K562 (cell line): ENCODE measurements at regions not wholly inside any gene's neighbourhood (a gene's known extent, or its start where the extent isn't known, plus 50 kb on each side); places are given as distances from the start of the nearest gene placed in this dataset.

ENCODE experiments used
- CEBPB ChIP-seq: fragments of 450-650 bp; IDR thresholded peaks from 2 replicates; pipeline ENCODE4 v1.6.1; 2016; ENCODE audit warnings: missing genetic modification characterization, missing compliant biosample characterization
- E2F4 ChIP-seq: sonication (generic); formaldehyde crosslinking; IDR thresholded peaks from 2 replicates; pipeline ENCODE4 v1.8.0; 2022; ENCODE audit warnings: mild to moderate bottlenecking, low read depth, missing genetic modification reagents
- E2F5 ChIP-seq: sonication (generic); formaldehyde crosslinking; IDR thresholded peaks from 2 replicates; pipeline ENCODE4 v1.8.0; 2022; ENCODE audit warnings: mild to moderate bottlenecking, missing genetic modification reagents
- FOXM1 ChIP-seq, 2 experiments: fragments of 450-650 bp in 1 of 2; sonication (generic) in 1 of 2; formaldehyde crosslinking in 1 of 2; IDR thresholded peaks; 2 replicates each; pipeline versions ENCODE4 v1.6.1 to v1.9.0; 2017 to 2022; ENCODE audit warnings: low read depth in 2 of 2, mild to moderate bottlenecking in 2 of 2, missing genetic modification reagents in 1 of 2, moderate library complexity in 1 of 2
- MXD1 ChIP-seq: fragments of 250-450 bp; sonication (Bioruptor Pico); IDR thresholded peaks from 2 replicates; pipeline ENCODE4 v1.8.0; 2021; ENCODE audit warnings: borderline replicate concordance, mild to moderate bottlenecking, moderate library complexity; ENCODE audit not compliant: poor library complexity, severe bottlenecking
- POLR2AphosphoS2 ChIP-seq: IDR thresholded peaks from 2 replicates; pipeline ENCODE4 v1.6.1; 2012; ENCODE audit warnings: low read length, improper control_type of control experiment
- RAD21 ChIP-seq, 2 experiments: fragments of 250-450 bp in 1 of 2; fragments of 450-650 bp in 1 of 2; sonication (Bioruptor Pico) in 1 of 2; formaldehyde crosslinking in 1 of 2; IDR thresholded peaks in 1 of 2; conservative IDR thresholded peaks in 1 of 2; 2 replicates each; pipeline versions ENCODE4 v1.4.0 to v1.8.0; 2020 to 2022; ENCODE audit warnings: mild to moderate bottlenecking in 2 of 2, moderate library complexity in 1 of 2
- ZBTB43 ChIP-seq: sonication (generic); formaldehyde crosslinking; IDR thresholded peaks from 2 replicates; pipeline ENCODE4 v1.8.0; 2023; ENCODE audit warnings: mild to moderate bottlenecking, missing genetic modification reagents
- ZBTB8A ChIP-seq: fragments of 450-650 bp; IDR thresholded peaks from 2 replicates; pipeline ENCODE4 v1.6.1; 2018; ENCODE audit warnings: mild to moderate bottlenecking, moderate library complexity; ENCODE audit not compliant: partially characterized antibody
- TF ChIP-seq, protein P1 (sequence below), 3 experiments: IDR thresholded peaks in 2 of 3; conservative IDR thresholded peaks in 1 of 3; 2 replicates each; pipeline ENCODE4 v1.5.1; 2011 to 2012; ENCODE audit warnings: low read length in 3 of 3, mild to moderate bottlenecking in 3 of 3, control low read depth in 2 of 3, improper control_type of control experiment in 1 of 3, inconsistent platforms in 1 of 3, low read depth in 1 of 3, mixed read lengths in 1 of 3, moderate library complexity in 1 of 3; ENCODE audit not compliant: insufficient read depth in 2 of 3

DNA sequence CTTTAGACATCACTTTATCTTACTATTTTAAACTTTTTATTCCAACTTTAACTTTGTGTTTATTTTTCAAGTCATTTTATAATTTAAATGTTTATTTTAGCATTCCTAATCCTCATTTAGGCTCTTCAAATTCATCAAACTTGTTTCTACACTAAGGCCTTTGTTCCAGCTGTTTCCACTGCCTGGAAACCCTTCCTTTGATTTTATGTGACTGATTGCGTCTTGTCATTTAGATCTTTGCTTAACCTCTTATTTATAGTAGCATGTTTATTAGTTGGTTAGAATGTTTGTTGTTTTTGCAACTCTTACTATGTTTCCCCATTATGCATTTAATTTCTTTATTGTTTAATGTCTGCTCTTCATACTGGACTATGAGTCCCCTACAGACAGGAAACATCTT is 132.0 kb downstream of the FAM181B start:
- TF ChIP-seq CEBPB (tag) = no peak
- no peak for TF ChIP-seq E2F5 (CRISPR knock-in tag)
- TF ChIP-seq, protein P1, sequence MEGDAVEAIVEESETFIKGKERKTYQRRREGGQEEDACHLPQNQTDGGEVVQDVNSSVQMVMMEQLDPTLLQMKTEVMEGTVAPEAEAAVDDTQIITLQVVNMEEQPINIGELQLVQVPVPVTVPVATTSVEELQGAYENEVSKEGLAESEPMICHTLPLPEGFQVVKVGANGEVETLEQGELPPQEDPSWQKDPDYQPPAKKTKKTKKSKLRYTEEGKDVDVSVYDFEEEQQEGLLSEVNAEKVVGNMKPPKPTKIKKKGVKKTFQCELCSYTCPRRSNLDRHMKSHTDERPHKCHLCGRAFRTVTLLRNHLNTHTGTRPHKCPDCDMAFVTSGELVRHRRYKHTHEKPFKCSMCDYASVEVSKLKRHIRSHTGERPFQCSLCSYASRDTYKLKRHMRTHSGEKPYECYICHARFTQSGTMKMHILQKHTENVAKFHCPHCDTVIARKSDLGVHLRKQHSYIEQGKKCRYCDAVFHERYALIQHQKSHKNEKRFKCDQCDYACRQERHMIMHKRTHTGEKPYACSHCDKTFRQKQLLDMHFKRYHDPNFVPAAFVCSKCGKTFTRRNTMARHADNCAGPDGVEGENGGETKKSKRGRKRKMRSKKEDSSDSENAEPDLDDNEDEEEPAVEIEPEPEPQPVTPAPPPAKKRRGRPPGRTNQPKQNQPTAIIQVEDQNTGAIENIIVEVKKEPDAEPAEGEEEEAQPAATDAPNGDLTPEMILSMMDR (IDR thresholded peaks at IDR 0.05 in 2 of 3, conservative IDR thresholded peaks at IDR 0.05 in 1 of 3; ENCODE audit: insufficient read depth in 2 of 3, low read depth in 1 of 3, low read length in 3 of 3) = no peak
- TF ChIP-seq MXD1 = no peak
- no peak for TF ChIP-seq POLR2AphosphoS2
- TF ChIP-seq ZBTB8A = no peak
- no peak for TF ChIP-seq RAD21 (CRISPR knock-in tag; conservative IDR thresholded peaks at IDR 0.05 in 1 of 2, IDR thresholded peaks at IDR 0.05 in 1 of 2)
- no peak for TF ChIP-seq ZBTB43
- no peak for TF ChIP-seq FOXM1 (IDR thresholded peaks at IDR 0.05; ENCODE audit: low read depth)
- no peak for TF ChIP-seq FOXM1 (CRISPR knock-in tag; IDR thresholded peaks at IDR 0.05; ENCODE audit: low read depth)
- no peak for TF ChIP-seq E2F4 (CRISPR knock-in tag)
